ENCODE measurements at regions not wholly inside any gene's neighbourhood (a gene's known extent, or its start where the extent isn't known, plus 50 kb on each side); places are given as distances from the start of the nearest gene placed in this dataset.

DNA sequence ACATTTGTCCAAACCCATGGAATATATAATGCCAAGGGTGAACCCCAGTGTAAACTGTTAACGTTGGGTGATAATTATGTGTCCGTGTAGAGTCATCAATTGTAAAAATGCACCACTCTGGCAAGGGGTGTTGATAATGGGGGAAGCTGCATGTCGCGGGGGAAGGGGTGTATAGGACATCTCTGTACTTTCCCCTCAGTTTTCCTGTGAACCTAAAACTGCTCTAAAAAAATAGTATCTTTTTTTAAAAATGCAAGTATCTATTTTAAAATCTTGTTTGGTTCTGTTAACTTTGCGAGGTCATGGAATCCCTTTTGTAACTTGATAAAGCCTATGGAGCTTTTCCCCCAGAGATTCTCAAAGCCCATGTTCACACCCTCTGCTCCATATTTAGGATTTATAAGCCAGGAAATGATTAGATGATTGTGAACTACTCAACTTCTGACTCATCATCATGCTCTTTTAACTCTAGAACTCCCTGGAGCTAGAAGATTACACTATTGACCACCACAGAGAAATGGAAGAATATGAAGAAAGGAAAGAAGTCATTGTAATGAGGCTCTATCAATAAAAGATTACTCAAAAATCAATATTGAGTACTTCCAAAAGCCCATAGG is 56.1 kb upstream of the C3orf49 start:
- TF ChIP-seq, protein P1, sequence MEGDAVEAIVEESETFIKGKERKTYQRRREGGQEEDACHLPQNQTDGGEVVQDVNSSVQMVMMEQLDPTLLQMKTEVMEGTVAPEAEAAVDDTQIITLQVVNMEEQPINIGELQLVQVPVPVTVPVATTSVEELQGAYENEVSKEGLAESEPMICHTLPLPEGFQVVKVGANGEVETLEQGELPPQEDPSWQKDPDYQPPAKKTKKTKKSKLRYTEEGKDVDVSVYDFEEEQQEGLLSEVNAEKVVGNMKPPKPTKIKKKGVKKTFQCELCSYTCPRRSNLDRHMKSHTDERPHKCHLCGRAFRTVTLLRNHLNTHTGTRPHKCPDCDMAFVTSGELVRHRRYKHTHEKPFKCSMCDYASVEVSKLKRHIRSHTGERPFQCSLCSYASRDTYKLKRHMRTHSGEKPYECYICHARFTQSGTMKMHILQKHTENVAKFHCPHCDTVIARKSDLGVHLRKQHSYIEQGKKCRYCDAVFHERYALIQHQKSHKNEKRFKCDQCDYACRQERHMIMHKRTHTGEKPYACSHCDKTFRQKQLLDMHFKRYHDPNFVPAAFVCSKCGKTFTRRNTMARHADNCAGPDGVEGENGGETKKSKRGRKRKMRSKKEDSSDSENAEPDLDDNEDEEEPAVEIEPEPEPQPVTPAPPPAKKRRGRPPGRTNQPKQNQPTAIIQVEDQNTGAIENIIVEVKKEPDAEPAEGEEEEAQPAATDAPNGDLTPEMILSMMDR (conservative IDR thresholded peaks at IDR 0.05; ENCODE audit: low read depth in 2 of 2) = no peak
- no peak for TF ChIP-seq POLR2AphosphoS5 (IDR thresholded peaks at IDR 0.05; ENCODE audit: low read depth)

Measured in GM23338 (cell line).